Progenitor cell of endocrine pancreas (in vitro differentiated cells): ENCODE measurements at regions not wholly inside any gene's neighbourhood (a gene's known extent, or its start where the extent isn't known, plus 50 kb on each side); places are given as distances from the start of the nearest gene placed in this dataset.

Source experiments
- DNase-seq: peaks from one replicate; pipeline ENCODE4 v3.0.0; 2021; ENCODE audit warnings: low spot score; ENCODE audit not compliant: unreplicated experiment
- H3K27ac Mint-ChIP-seq: 2 replicates; pipeline ENCODE4 v1.8.0; 2021; ENCODE audit warnings: mild to moderate bottlenecking, moderate library complexity, mixed read lengths
- H3K27me3 Mint-ChIP-seq: 2 replicates; pipeline ENCODE4 v1.8.0; 2021; ENCODE audit warnings: mixed read lengths
- H3K36me3 Mint-ChIP-seq: 2 replicates; pipeline ENCODE4 v1.8.0; 2022; ENCODE audit warnings: mixed read lengths; ENCODE audit not compliant: insufficient read depth
- H3K4me1 Mint-ChIP-seq: 2 replicates; pipeline ENCODE4 v1.8.0; 2021; ENCODE audit warnings: low read depth, mixed read lengths
- H3K4me3 Mint-ChIP-seq: 2 replicates; pipeline ENCODE4 v1.8.0; 2021; ENCODE audit warnings: low read depth, mild to moderate bottlenecking, moderate library complexity, mixed read lengths
- H3K9me3 Mint-ChIP-seq: 2 replicates; pipeline ENCODE4 v1.8.0; 2021; ENCODE audit warnings: low read depth, mixed read lengths
- TF ChIP-seq, protein P1 (sequence below): fragments of 200-600 bp; sonication (generic); IDR thresholded peaks from one replicate; pipeline ENCODE4 v1.5.0; 2021; ENCODE audit warnings: antibody characterized with exemption, mild to moderate bottlenecking; ENCODE audit not compliant: unreplicated experiment

DNA sequence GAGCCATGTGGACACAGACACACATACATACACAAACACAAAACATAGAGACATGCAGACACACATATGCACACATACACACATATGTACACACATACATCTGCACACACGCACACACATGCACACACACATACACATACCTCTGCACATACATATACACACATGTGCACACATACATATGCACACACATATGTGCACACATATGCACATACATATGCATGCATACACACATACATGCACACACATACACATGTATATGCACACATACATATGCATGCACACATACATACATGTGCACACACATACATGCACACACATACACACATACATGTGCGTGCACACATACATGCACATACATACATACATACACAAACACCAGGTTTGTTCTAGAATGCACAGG is 236.3 kb upstream of the FOXK1 start:
- no peak overlapping the region for H3K27ac Mint-ChIP-seq
- no peaks in the 10 kb centered on the region for H3K27me3 Mint-ChIP-seq
- peaks cover 2% of the 10 kb centered on the region for H3K9me3 Mint-ChIP-seq
- H3K4me3 Mint-ChIP-seq = no peak overlapping the region
- TF ChIP-seq, protein P1, sequence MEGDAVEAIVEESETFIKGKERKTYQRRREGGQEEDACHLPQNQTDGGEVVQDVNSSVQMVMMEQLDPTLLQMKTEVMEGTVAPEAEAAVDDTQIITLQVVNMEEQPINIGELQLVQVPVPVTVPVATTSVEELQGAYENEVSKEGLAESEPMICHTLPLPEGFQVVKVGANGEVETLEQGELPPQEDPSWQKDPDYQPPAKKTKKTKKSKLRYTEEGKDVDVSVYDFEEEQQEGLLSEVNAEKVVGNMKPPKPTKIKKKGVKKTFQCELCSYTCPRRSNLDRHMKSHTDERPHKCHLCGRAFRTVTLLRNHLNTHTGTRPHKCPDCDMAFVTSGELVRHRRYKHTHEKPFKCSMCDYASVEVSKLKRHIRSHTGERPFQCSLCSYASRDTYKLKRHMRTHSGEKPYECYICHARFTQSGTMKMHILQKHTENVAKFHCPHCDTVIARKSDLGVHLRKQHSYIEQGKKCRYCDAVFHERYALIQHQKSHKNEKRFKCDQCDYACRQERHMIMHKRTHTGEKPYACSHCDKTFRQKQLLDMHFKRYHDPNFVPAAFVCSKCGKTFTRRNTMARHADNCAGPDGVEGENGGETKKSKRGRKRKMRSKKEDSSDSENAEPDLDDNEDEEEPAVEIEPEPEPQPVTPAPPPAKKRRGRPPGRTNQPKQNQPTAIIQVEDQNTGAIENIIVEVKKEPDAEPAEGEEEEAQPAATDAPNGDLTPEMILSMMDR = no peak
- no peak for DNase-seq
- peaks cover 13% of the 10 kb centered on the region for H3K4me1 Mint-ChIP-seq
- H3K36me3 Mint-ChIP-seq = no peaks in the 10 kb centered on the region

DNA sequence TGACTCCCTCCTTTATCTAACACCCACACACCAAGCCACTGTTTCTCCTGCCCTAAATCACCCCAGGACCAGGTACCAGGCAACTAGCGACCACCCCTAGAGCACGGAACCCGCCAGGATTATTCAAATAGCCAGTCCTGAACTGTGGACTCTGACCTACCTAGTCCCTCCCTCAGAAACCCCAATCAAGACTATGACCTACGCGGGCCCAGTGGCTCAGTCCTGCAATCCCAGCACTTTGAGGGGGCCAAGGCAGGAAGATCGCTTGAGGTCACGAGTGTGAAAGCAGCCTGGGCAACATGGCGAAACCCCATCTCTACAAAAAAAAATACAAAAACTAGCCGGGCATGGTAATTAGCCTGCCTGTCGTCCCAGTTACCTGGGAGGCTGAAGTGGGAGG is 232.8 kb upstream of the FOXK1 start:
- peaks cover 8% of the 10 kb centered on the region for H3K4me1 Mint-ChIP-seq
- H3K36me3 Mint-ChIP-seq = no peaks in the 10 kb centered on the region
- H3K27ac Mint-ChIP-seq = peak overlapping the region; percentile 19
- no peak overlapping the region for H3K4me3 Mint-ChIP-seq
- no peaks in the 10 kb centered on the region for H3K27me3 Mint-ChIP-seq
- DNase-seq = no peak
- TF ChIP-seq, protein P1 = no peak
- peaks cover 2% of the 10 kb centered on the region for H3K9me3 Mint-ChIP-seq

DNA sequence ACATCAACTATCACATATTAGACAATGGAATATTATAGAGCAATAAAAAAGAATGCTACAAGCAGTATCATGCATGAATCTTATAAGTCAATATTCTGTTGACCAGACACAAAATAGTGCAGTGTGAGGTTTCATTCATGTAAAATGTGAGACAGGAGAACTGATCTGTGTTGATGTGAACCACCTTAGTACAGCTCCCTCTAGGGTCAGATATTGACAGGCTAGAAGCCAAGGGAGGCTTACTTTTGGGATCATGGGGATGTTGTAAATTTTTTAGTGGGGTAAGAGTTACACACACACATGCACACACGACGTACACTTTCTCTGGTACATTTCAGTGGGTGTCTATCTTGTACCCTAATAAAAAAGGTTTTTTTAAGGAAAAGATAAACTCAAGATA is 231.6 kb upstream of the FOXK1 start:
- TF ChIP-seq, protein P1 = no peak
- Mint-ChIP-seq H3K9me3 (peaks cover 6% of the 10 kb centered on the region), H3K4me1 (peaks cover 2% of the 10 kb centered on the region), H3K36me3 (no peaks in the 10 kb centered on the region), H3K4me3 (no peak overlapping the region), H3K27ac (no peak overlapping the region), H3K27me3 (no peaks in the 10 kb centered on the region)
- DNase-seq = no peak

DNA sequence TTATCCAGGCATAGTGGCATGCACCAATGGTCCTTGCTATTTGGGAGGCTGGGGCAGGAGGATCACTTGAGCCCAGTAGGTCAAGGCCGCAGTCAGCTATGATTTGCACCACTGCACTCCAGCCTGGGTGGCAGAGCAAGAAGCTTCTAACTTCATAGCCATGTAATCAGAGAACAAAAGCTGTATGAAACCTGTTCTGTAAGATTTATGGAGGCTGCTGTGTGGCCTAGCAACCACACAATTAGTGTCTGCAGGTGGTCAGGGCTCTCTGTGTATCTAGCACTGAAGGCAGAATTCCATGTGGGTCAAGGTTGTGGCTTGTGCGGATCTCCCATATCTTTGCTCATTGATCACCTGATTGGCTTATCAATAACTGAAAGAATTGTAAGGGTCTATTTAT is 221.5 kb upstream of the FOXK1 start:
- Mint-ChIP-seq H3K9me3 (peaks cover 12% of the 10 kb centered on the region), H3K36me3 (no peaks in the 10 kb centered on the region), H3K4me1 (peaks cover 9% of the 10 kb centered on the region), H3K27ac (peak overlapping the region; percentile 80), H3K27me3 (peaks cover 4% of the 10 kb centered on the region), H3K4me3 (no peak overlapping the region)
- no peak for DNase-seq
- TF ChIP-seq, protein P1 = no peak

DNA sequence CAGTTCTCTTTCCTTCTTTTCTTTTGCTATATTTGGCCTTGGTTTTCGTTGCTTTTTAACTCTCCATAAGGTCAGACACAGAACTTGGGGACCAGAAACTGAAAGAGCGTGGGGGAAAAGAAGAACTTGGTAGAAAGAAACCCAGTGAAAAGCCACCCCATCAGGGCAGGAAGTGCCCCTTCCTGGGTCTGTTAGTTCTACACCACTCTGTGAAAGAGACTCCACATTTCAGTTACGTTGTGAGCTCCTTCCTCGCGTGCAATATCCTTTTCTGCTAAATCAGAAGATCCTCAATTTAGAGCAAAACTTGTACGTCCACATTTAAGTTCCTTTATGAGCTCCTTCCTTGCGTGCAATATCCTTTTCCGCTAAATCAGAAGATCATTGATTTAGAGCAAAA is 220.6 kb upstream of the FOXK1 start:
- Mint-ChIP-seq H3K27me3 (peaks cover 8% of the 10 kb centered on the region), H3K36me3 (no peaks in the 10 kb centered on the region), H3K4me1 (peaks cover 8% of the 10 kb centered on the region), H3K4me3 (no peak overlapping the region), H3K9me3 (peaks cover 12% of the 10 kb centered on the region), H3K27ac (peak overlapping the region; percentile 59)
- TF ChIP-seq, protein P1 = no peak
- DNase-seq = no peak
